H9 (cell line): ENCODE measurements at regions not wholly inside any gene's neighbourhood (a gene's known extent, or its start where the extent isn't known, plus 50 kb on each side); places are given as distances from the start of the nearest gene placed in this dataset.

Experiments
- DNase-seq: peaks from one replicate; pipeline ENCODE4 v3.0.0-alpha.2; 2017
- H2AFZ ChIP-seq: one replicate; pipeline ENCODE4 v1.6.1; 2013; ENCODE audit warnings: mild to moderate bottlenecking, low read length, control low read depth, moderate library complexity
- H2AK5ac ChIP-seq: 2 replicates; pipeline ENCODE4 v1.6.1; 2013; ENCODE audit warnings: low read length, control low read depth, mixed read lengths; ENCODE audit not compliant: insufficient read length
- H2BK120ac ChIP-seq: one replicate; pipeline ENCODE4 v1.6.1; 2013; ENCODE audit warnings: low read depth, mild to moderate bottlenecking, low read length, control low read depth, inconsistent platforms; ENCODE audit not compliant: poor library complexity, severe bottlenecking
- H2BK12ac ChIP-seq: 2 replicates; pipeline ENCODE4 v1.6.1; 2013; ENCODE audit warnings: low read length, control low read depth, mixed read lengths, low read depth; ENCODE audit not compliant: insufficient read length
- H2BK15ac ChIP-seq: 2 replicates; pipeline ENCODE4 v1.6.1; 2013; ENCODE audit warnings: low read depth, low read length, control low read depth
- H2BK20ac ChIP-seq: one replicate; pipeline ENCODE4 v1.6.1; 2013; ENCODE audit warnings: low read depth, mild to moderate bottlenecking, low read length, control low read depth, inconsistent platforms; ENCODE audit not compliant: poor library complexity, severe bottlenecking
- H2BK5ac ChIP-seq: 2 replicates; pipeline ENCODE4 v1.6.1; 2013; ENCODE audit warnings: low read length, control low read depth, mixed read lengths; ENCODE audit not compliant: insufficient read length
- H3K14ac ChIP-seq: 2 replicates; pipeline ENCODE4 v1.6.1; 2013; ENCODE audit warnings: low read length, control low read depth; ENCODE audit not compliant: insufficient read depth
- H3K18ac ChIP-seq: 2 replicates; pipeline ENCODE4 v1.6.1; 2013; ENCODE audit warnings: low read depth, mild to moderate bottlenecking, mixed read lengths, low read length, control low read depth; ENCODE audit not compliant: insufficient read length
- H3K23ac ChIP-seq: 2 replicates; pipeline ENCODE4 v1.6.1; 2013; ENCODE audit warnings: low read length, control low read depth, mixed read lengths, low read depth; ENCODE audit not compliant: insufficient read length
- H3K23me2 ChIP-seq: 2 replicates; pipeline ENCODE4 v1.6.1; 2013; ENCODE audit warnings: low read depth, mild to moderate bottlenecking, mixed read lengths, low read length, control low read depth; ENCODE audit not compliant: insufficient read length, poor library complexity, severe bottlenecking
- H3K27ac ChIP-seq: 2 replicates; pipeline ENCODE4 v1.5.1; 2013; ENCODE audit warnings: low read length, control low read depth, mixed read lengths, low read depth; ENCODE audit not compliant: insufficient read length
- H3K27me3 ChIP-seq: 2 replicates; pipeline ENCODE4 v1.6.1; 2013; ENCODE audit warnings: low read length, control low read depth, inconsistent platforms; ENCODE audit not compliant: insufficient read depth
- H3K4ac ChIP-seq: 2 replicates; pipeline ENCODE4 v1.6.1; 2013; ENCODE audit warnings: low read depth, mild to moderate bottlenecking, control low read depth, inconsistent platforms, low read length, moderate library complexity
- H3K4me1 ChIP-seq: 2 replicates; pipeline ENCODE4 v1.6.1; 2013; ENCODE audit warnings: low read length, control low read depth, inconsistent platforms; ENCODE audit not compliant: insufficient read depth
- H3K4me2 ChIP-seq: 2 replicates; pipeline ENCODE4 v1.6.1; 2013; ENCODE audit warnings: low read length, control low read depth, mixed read lengths; ENCODE audit not compliant: insufficient read length, insufficient read depth
- H3K56ac ChIP-seq: 2 replicates; pipeline ENCODE4 v1.6.1; 2013; ENCODE audit warnings: low read depth, mild to moderate bottlenecking, mixed read lengths, low read length, control low read depth; ENCODE audit not compliant: insufficient read length
- H3K79me1 ChIP-seq: 2 replicates; pipeline ENCODE4 v1.6.1; 2013; ENCODE audit warnings: low read depth, mild to moderate bottlenecking, moderate library complexity, low read length, control low read depth, inconsistent platforms; ENCODE audit not compliant: insufficient read depth, poor library complexity, severe bottlenecking
- H3K79me2 ChIP-seq: 2 replicates; pipeline ENCODE4 v1.6.1; 2013; ENCODE audit warnings: low read length, control low read depth, inconsistent platforms; ENCODE audit not compliant: insufficient read depth
- H3K9ac ChIP-seq: 2 replicates; pipeline ENCODE4 v1.6.1; 2013; ENCODE audit warnings: low read length, control low read depth, mixed read lengths; ENCODE audit not compliant: insufficient read length; ENCODE audit errors: extremely low read depth
- H3K9me3 ChIP-seq: one replicate; pipeline ENCODE4 v1.6.1; 2013; ENCODE audit warnings: low read depth, low read length, inconsistent platforms; ENCODE audit not compliant: control insufficient read depth
- H3T11ph ChIP-seq: one replicate; pipeline ENCODE4 v1.6.1; 2013; ENCODE audit warnings: mild to moderate bottlenecking, low read length, control low read depth, inconsistent platforms
- H4K20me1 ChIP-seq: one replicate; pipeline ENCODE4 v1.6.1; 2013; ENCODE audit not compliant: control insufficient read depth, insufficient read length, insufficient read depth
- H4K5ac ChIP-seq: 2 replicates; pipeline ENCODE4 v1.6.1; 2013; ENCODE audit warnings: low read depth, mild to moderate bottlenecking, mixed read lengths, low read length, control low read depth; ENCODE audit not compliant: insufficient read length
- H4K8ac ChIP-seq: replicated peaks from 2 replicates; pipeline ENCODE4 v1.6.1; 2013; ENCODE audit warnings: low read length, control low read depth, mixed read lengths, low read depth; ENCODE audit not compliant: insufficient read length
- H4K91ac ChIP-seq: 2 replicates; pipeline ENCODE4 v1.6.1; 2013; ENCODE audit warnings: low read depth, mild to moderate bottlenecking, moderate library complexity, mixed read lengths, low read length, control low read depth; ENCODE audit not compliant: insufficient read length
- H3K27ac Mint-ChIP-seq, 3 experiments: 2 replicates in 2 of 3; 3 replicates in 1 of 3; pipeline ENCODE4 v1.8.0; 2020 to 2021; ENCODE audit warnings: mixed read lengths in 3 of 3, mild to moderate bottlenecking in 1 of 3, moderate library complexity in 1 of 3
- H3K27me3 Mint-ChIP-seq: 2 replicates; pipeline ENCODE4 v1.8.0; 2021; ENCODE audit warnings: low read depth, mild to moderate bottlenecking, moderate library complexity, mixed read lengths
- H3K36me3 Mint-ChIP-seq, 3 experiments: 2 replicates in 2 of 3; 3 replicates in 1 of 3; pipeline ENCODE4 v1.8.0; 2020 to 2021; ENCODE audit warnings: low read depth in 3 of 3, mixed read lengths in 3 of 3; ENCODE audit not compliant: insufficient read depth in 1 of 3
- H3K4me1 Mint-ChIP-seq, 2 experiments: 2 replicates each; pipeline ENCODE4 v1.8.0; 2020; ENCODE audit warnings: mixed read lengths in 2 of 2
- H3K4me3 Mint-ChIP-seq, 2 experiments: 2 replicates in 1 of 2; 3 replicates in 1 of 2; pipeline ENCODE4 v1.8.0; 2020 to 2021; ENCODE audit warnings: mild to moderate bottlenecking in 2 of 2, mixed read lengths in 2 of 2, moderate library complexity in 1 of 2
- H3K9me3 Mint-ChIP-seq, 2 experiments: 2 replicates in 1 of 2; 3 replicates in 1 of 2; pipeline ENCODE4 v1.8.0; 2020; ENCODE audit warnings: mild to moderate bottlenecking in 2 of 2, mixed read lengths in 2 of 2, moderate library complexity in 1 of 2
- CTCF ChIP-seq: fragments of 200-600 bp; sonication (generic); conservative IDR thresholded peaks from 3 replicates; pipeline ENCODE4 v1.8.0; 2021; ENCODE audit warnings: antibody characterized with exemption, mild to moderate bottlenecking
- WGBS: extraction: QIAGEN DNeasy Blood & Tissue Kit; methylation state at CpG from one replicate; pipeline ENCODE4 v1.1.7; 2013; ENCODE audit warnings: missing lambda C conversion rate, low lambda C conversion rate, mixed read lengths; ENCODE audit not compliant: insufficient read length; ENCODE audit errors: extremely low coverage; 5-methylcytosine and 5-hydroxymethylcytosine counted together

DNA sequence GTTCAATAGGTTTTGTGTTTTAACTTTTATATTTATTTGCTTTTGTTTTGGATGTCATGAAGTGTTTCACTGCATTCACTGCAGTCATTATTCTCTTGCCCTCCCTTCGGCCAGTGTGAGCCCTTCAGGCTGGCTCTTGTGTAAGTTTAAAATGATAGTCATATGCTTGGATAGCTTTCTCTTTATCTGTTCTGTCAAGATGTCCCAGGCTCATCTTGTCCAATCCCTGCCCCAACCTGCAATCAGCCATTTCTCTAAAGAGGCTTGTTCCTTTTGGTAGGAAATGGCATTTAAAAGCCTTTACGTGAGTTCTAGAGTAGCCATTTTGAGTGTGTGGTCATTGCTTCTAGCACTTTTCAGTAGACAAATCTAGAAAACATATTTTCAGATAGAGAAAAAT lies 238.0 kb upstream of the SLC39A10 start:
- Histone ChIP-seq H2BK120ac (no peak overlapping the region), H2BK15ac (no peak overlapping the region), H4K8ac (no peak overlapping the region), H4K5ac (no peak overlapping the region), H3K18ac (no peak overlapping the region), H3K79me1 (no peaks in the 10 kb centered on the region), H4K91ac (no peak overlapping the region), H3K56ac (no peak overlapping the region), H3K79me2 (no peaks in the 10 kb centered on the region), H2AFZ (no peak overlapping the region), H3K23me2 (no peaks in the 10 kb centered on the region), H3K4ac (no peak overlapping the region), H3K9me3 (no peaks in the 10 kb centered on the region), H3T11ph (no peak overlapping the region), H2BK5ac (no peak overlapping the region), H3K4me2 (no peak overlapping the region), H3K4me1 (no peaks in the 10 kb centered on the region), H3K23ac (no peak overlapping the region), H3K9ac (no peak overlapping the region), H4K20me1 (no peaks in the 10 kb centered on the region), H2AK5ac (no peak overlapping the region), H2BK12ac (no peak overlapping the region), H3K27ac (no peak overlapping the region), H3K27me3 (no peaks in the 10 kb centered on the region), H3K14ac (no peak overlapping the region), H2BK20ac (no peak overlapping the region)
- Mint-ChIP-seq H3K27ac (no peak overlapping the region; a peak in 1 of 7 replicates), H3K27me3 (no peaks in the 10 kb centered on the region), H3K4me1 (0 out of 4 replicates have a peak, but pooled peaks cover 0 to under 1% of the 10 kb centered on the region in 2 experiments), H3K36me3 (no peaks in the 10 kb centered on the region), H3K9me3 (no peaks in the 10 kb centered on the region), H3K4me3 (no peak overlapping the region)
- no peak for DNase-seq
- WGBS, result no CpG with 5 or more reads among the region's 2 CpGs
- TF ChIP-seq CTCF, result no peak
